Left ventricle myocardium inferior (tissue), 1 donor: ENCODE measurements at regions not wholly inside any gene's neighbourhood (a gene's known extent, or its start where the extent isn't known, plus 50 kb on each side); places are given as distances from the start of the nearest gene placed in this dataset.
A peak's percentile ranks its signal among the peaks of the same experiment; 100 is the strongest.

ENCODE experiments used
- DNase-seq: peaks from one replicate; pipeline ENCODE4 v3.0.0-alpha.2; 2020
- H3K27ac ChIP-seq: fragments of 200-600 bp; replicated peaks from 2 replicates; pipeline ENCODE4 v1.8.0; 2021
- H3K27me3 ChIP-seq: fragments of 200-600 bp; 2 replicates; pipeline ENCODE4 v1.8.0; 2021; ENCODE audit warnings: low read depth
- H3K36me3 ChIP-seq: fragments of 200-600 bp; 2 replicates; pipeline ENCODE4 v1.8.0; 2021
- H3K4me1 ChIP-seq: fragments of 200-600 bp; 2 replicates; pipeline ENCODE4 v1.8.0; 2021
- H3K4me3 ChIP-seq: fragments of 200-600 bp; 2 replicates; pipeline ENCODE4 v1.8.0; 2021; ENCODE audit warnings: mild to moderate bottlenecking, moderate library complexity
- H3K9me3 ChIP-seq: fragments of 200-600 bp; replicated peaks from 2 replicates; pipeline ENCODE4 v1.8.0; 2021
- CTCF ChIP-seq: fragments of 200-600 bp; IDR thresholded peaks from 2 replicates; pipeline ENCODE4 v1.8.0; 2021; ENCODE audit warnings: antibody characterized with exemption, mild to moderate bottlenecking, borderline replicate concordance
- intact Hi-C: fragments of 100-400 bp; cut with micrococcal nuclease; formaldehyde crosslinking; loops from one replicate; pipeline ENCODE4 v1.11.0; 2022
- donor health status: DM: no; HTN: yes; CAD: no; lungs with severe emphysema.

- no peak for TF ChIP-seq CTCF
- intact Hi-C loops = no loop called here
- peaks cover 97% of the 10 kb centered on the region for H3K27me3 ChIP-seq
Observed at GRCh38 chr1:17919525-17920439, 164.6 kb downstream of the ACTL8 start.

GRCh38 chr1:17920881-17921640 is 165.9 kb downstream of the ACTL8 start:
- Histone ChIP-seq H3K4me1 (peaks cover 7% of the 10 kb centered on the region), H3K9me3 (no peaks in the 10 kb centered on the region), H3K27ac (no peak overlapping the region), H3K36me3 (no peaks in the 10 kb centered on the region), H3K27me3 (peaks cover 96% of the 10 kb centered on the region), H3K4me3 (no peak overlapping the region)
- no peak for TF ChIP-seq CTCF
- DNase-seq = no peak
- intact Hi-C loops = no loop called here

More at GRCh38 chr1:17919525-17920439, 164.6 kb downstream of the ACTL8 start:
- Histone ChIP-seq H3K4me1 (no peaks in the 10 kb centered on the region), H3K27ac (no peak overlapping the region), H3K9me3 (no peaks in the 10 kb centered on the region), H3K36me3 (no peaks in the 10 kb centered on the region), H3K4me3 (no peak overlapping the region)
- no peak for DNase-seq

GRCh38 chr1:17922833-17923232 is 167.7 kb downstream of the ACTL8 start:
- TF ChIP-seq CTCF = peak; percentile 64
- intact Hi-C loops = no loop called here
- no peaks in the 10 kb centered on the region for H3K36me3 ChIP-seq
- H3K9me3 ChIP-seq = no peaks in the 10 kb centered on the region
- H3K4me1 ChIP-seq = peaks cover 7% of the 10 kb centered on the region
- peaks cover 96% of the 10 kb centered on the region for H3K27me3 ChIP-seq
- no peak overlapping the region for H3K27ac ChIP-seq
- no peak for DNase-seq
- H3K4me3 ChIP-seq = no peak overlapping the region

GRCh38 chr1:17923666-17924065 is 168.5 kb downstream of the ACTL8 start:
- Histone ChIP-seq H3K9me3 (no peaks in the 10 kb centered on the region), H3K4me1 (peaks cover 7% of the 10 kb centered on the region), H3K36me3 (no peaks in the 10 kb centered on the region), H3K27me3 (peaks cover 94% of the 10 kb centered on the region), H3K4me3 (no peak overlapping the region), H3K27ac (no peak overlapping the region)
- DNase-seq = no peak
- intact Hi-C loops = no loop called here
- no peak for TF ChIP-seq CTCF

GRCh38 chr1:17924578-17924977 is 169.4 kb downstream of the ACTL8 start:
- no peak for TF ChIP-seq CTCF
- peaks cover 90% of the 10 kb centered on the region for H3K27me3 ChIP-seq
- peaks cover 7% of the 10 kb centered on the region for H3K4me1 ChIP-seq
- no peak overlapping the region for H3K4me3 ChIP-seq
- H3K27ac ChIP-seq = no peak overlapping the region
- no peaks in the 10 kb centered on the region for H3K36me3 ChIP-seq
- intact Hi-C loops = no loop called here
- H3K9me3 ChIP-seq = no peaks in the 10 kb centered on the region
- no peak for DNase-seq
